ENCODE measurements at regions not wholly inside any gene's neighbourhood (a gene's known extent, or its start where the extent isn't known, plus 50 kb on each side); places are given as distances from the start of the nearest gene placed in this dataset.
"Not testable (repeated sequence)": the region's sequence is repeated elsewhere in the genome, so short reads cannot be mapped to it uniquely, and the experiment has no call there.

GRCh38 chr6:86615299-86615698 lies 322.0 kb upstream of the HTR1E start:
- Mint-ChIP-seq H3K36me3 (no peaks in the 10 kb centered on the region), H3K4me1 (no peaks in the 10 kb centered on the region), H3K9me3 (peaks cover 2% of the 10 kb centered on the region), H3K27me3 (no peaks in the 10 kb centered on the region), H3K4me3 (no peak overlapping the region), H3K27ac (no peak overlapping the region)
- CTCF ChIA-PET: no interaction called here
- no peak for DNase-seq

- no peaks in the 10 kb centered on the region for H3K27me3 Mint-ChIP-seq
- no peak overlapping the region for H3K27ac Mint-ChIP-seq
- DNase-seq: no peak
- no peaks in the 10 kb centered on the region for H3K36me3 Mint-ChIP-seq
- H3K4me1 Mint-ChIP-seq: no peaks in the 10 kb centered on the region
- no peak overlapping the region for H3K4me3 Mint-ChIP-seq
- CTCF ChIA-PET: no interaction called here
- peaks cover 2% of the 10 kb centered on the region for H3K9me3 Mint-ChIP-seq
These were observed 327.6 kb upstream of the HTR1E start for GRCh38 chr6:86609549-86610388.

GRCh38 chr6:86603364-86603763 lies 334.0 kb upstream of the HTR1E start:
- DNase-seq, CTCF ChIA-PET, H3K4me1 Mint-ChIP-seq, H3K27me3 Mint-ChIP-seq, H3K36me3 Mint-ChIP-seq, H3K27ac Mint-ChIP-seq, H3K9me3 Mint-ChIP-seq, H3K4me3 Mint-ChIP-seq: not testable (repeated sequence)

GRCh38 chr6:86602093-86602492 lies 335.2 kb upstream of the HTR1E start:
- H3K36me3 Mint-ChIP-seq, H3K27me3 Mint-ChIP-seq, CTCF ChIA-PET, H3K27ac Mint-ChIP-seq, DNase-seq, H3K4me1 Mint-ChIP-seq, H3K4me3 Mint-ChIP-seq, H3K9me3 Mint-ChIP-seq: not testable (repeated sequence)

- H3K4me1 Mint-ChIP-seq, H3K9me3 Mint-ChIP-seq, H3K27me3 Mint-ChIP-seq, H3K36me3 Mint-ChIP-seq, CTCF ChIA-PET, H3K27ac Mint-ChIP-seq, H3K4me3 Mint-ChIP-seq, DNase-seq: not testable (repeated sequence)
These were observed 338.4 kb upstream of the HTR1E start for GRCh38 chr6:86598969-86599368.

- no peak overlapping the region for H3K27ac Mint-ChIP-seq
- H3K4me3 Mint-ChIP-seq: no peak overlapping the region
- CTCF ChIA-PET: no interaction called here
- no peaks in the 10 kb centered on the region for H3K36me3 Mint-ChIP-seq
- H3K9me3 Mint-ChIP-seq: peaks cover 3% of the 10 kb centered on the region
- H3K4me1 Mint-ChIP-seq: no peaks in the 10 kb centered on the region
- no peaks in the 10 kb centered on the region for H3K27me3 Mint-ChIP-seq
- DNase-seq: no peak
These were observed 341.7 kb upstream of the HTR1E start for GRCh38 chr6:86595641-86596040.

GRCh38 chr6:86586195-86586594 lies 351.1 kb upstream of the HTR1E start:
- H3K27me3 Mint-ChIP-seq: no peaks in the 10 kb centered on the region
- no peak overlapping the region for H3K27ac Mint-ChIP-seq
- CTCF ChIA-PET: no interaction called here

GRCh38 chr6:86581833-86582232 lies 355.5 kb upstream of the HTR1E start:
- CTCF ChIA-PET: no interaction called here
- H3K4me3 Mint-ChIP-seq: no peak overlapping the region
- no peak for DNase-seq
- H3K4me1 Mint-ChIP-seq: no peaks in the 10 kb centered on the region
- no peaks in the 10 kb centered on the region for H3K27me3 Mint-ChIP-seq
- no peaks in the 10 kb centered on the region for H3K36me3 Mint-ChIP-seq
- no peak overlapping the region for H3K27ac Mint-ChIP-seq
- H3K9me3 Mint-ChIP-seq: peaks cover 37% of the 10 kb centered on the region

More at GRCh38 chr6:86586195-86586594, 351.1 kb upstream of the HTR1E start:
- no peak for DNase-seq
- no peaks in the 10 kb centered on the region for H3K36me3 Mint-ChIP-seq
- no peaks in the 10 kb centered on the region for H3K4me1 Mint-ChIP-seq
- H3K9me3 Mint-ChIP-seq: peaks cover 28% of the 10 kb centered on the region
- H3K4me3 Mint-ChIP-seq: no peak overlapping the region

- DNase-seq: no peak
- CTCF ChIA-PET: no interaction called here
These were observed 374.1 kb upstream of the HTR1E start for GRCh38 chr6:86563197-86563596.

GRCh38 chr6:86558318-86558717 lies 379.0 kb upstream of the HTR1E start:
- Mint-ChIP-seq H3K27me3 (no peaks in the 10 kb centered on the region), H3K36me3 (no peaks in the 10 kb centered on the region), H3K4me3 (no peak overlapping the region), H3K4me1 (no peaks in the 10 kb centered on the region), H3K27ac (no peak overlapping the region), H3K9me3 (peaks cover 6% of the 10 kb centered on the region)
- DNase-seq: no peak
- CTCF ChIA-PET: no interaction called here

More at GRCh38 chr6:86563197-86563596, 374.1 kb upstream of the HTR1E start:
- H3K27me3 Mint-ChIP-seq: no peaks in the 10 kb centered on the region
- peaks cover 16% of the 10 kb centered on the region for H3K9me3 Mint-ChIP-seq
- H3K4me3 Mint-ChIP-seq: no peak overlapping the region
- no peak overlapping the region for H3K27ac Mint-ChIP-seq
- H3K4me1 Mint-ChIP-seq: no peaks in the 10 kb centered on the region
- H3K36me3 Mint-ChIP-seq: no peaks in the 10 kb centered on the region

GRCh38 chr6:86537292-86537861 lies 400.0 kb upstream of the HTR1E start:
- peaks cover 4% of the 10 kb centered on the region for H3K9me3 Mint-ChIP-seq
- CTCF ChIA-PET: no interaction called here
- H3K36me3 Mint-ChIP-seq: no peaks in the 10 kb centered on the region
- H3K4me1 Mint-ChIP-seq: no peaks in the 10 kb centered on the region
- no peak overlapping the region for H3K4me3 Mint-ChIP-seq
- DNase-seq: no peak
- H3K27ac Mint-ChIP-seq: no peak overlapping the region
- no peaks in the 10 kb centered on the region for H3K27me3 Mint-ChIP-seq

- no peak for DNase-seq
- no peak overlapping the region for H3K4me3 Mint-ChIP-seq
- H3K4me1 Mint-ChIP-seq: no peaks in the 10 kb centered on the region
- CTCF ChIA-PET: no interaction called here
- no peak overlapping the region for H3K27ac Mint-ChIP-seq
- no peaks in the 10 kb centered on the region for H3K36me3 Mint-ChIP-seq
- no peaks in the 10 kb centered on the region for H3K27me3 Mint-ChIP-seq
- peaks cover 4% of the 10 kb centered on the region for H3K9me3 Mint-ChIP-seq
These were observed 401.2 kb upstream of the HTR1E start for GRCh38 chr6:86536121-86536520.

GRCh38 chr6:86535100-86535499 lies 402.2 kb upstream of the HTR1E start:
- CTCF ChIA-PET: no interaction called here
- H3K9me3 Mint-ChIP-seq: no peaks in the 10 kb centered on the region
- no peaks in the 10 kb centered on the region for H3K36me3 Mint-ChIP-seq
- H3K27ac Mint-ChIP-seq: no peak overlapping the region
- H3K4me3 Mint-ChIP-seq: no peak overlapping the region
- no peaks in the 10 kb centered on the region for H3K27me3 Mint-ChIP-seq
- DNase-seq: no peak
- no peaks in the 10 kb centered on the region for H3K4me1 Mint-ChIP-seq

- DNase-seq: no peak
- Mint-ChIP-seq H3K36me3 (no peaks in the 10 kb centered on the region), H3K27me3 (no peaks in the 10 kb centered on the region), H3K4me1 (no peaks in the 10 kb centered on the region), H3K27ac (no peak overlapping the region), H3K4me3 (no peak overlapping the region), H3K9me3 (peaks cover 8% of the 10 kb centered on the region)
- CTCF ChIA-PET: no interaction called here
These were observed 407.7 kb upstream of the HTR1E start for GRCh38 chr6:86529635-86530034.

GRCh38 chr6:86526238-86526637 lies 411.1 kb upstream of the HTR1E start:
- DNase-seq: no peak
- Mint-ChIP-seq H3K27ac (no peak overlapping the region), H3K36me3 (no peaks in the 10 kb centered on the region), H3K27me3 (no peaks in the 10 kb centered on the region), H3K4me3 (no peak overlapping the region), H3K9me3 (peaks cover 12% of the 10 kb centered on the region), H3K4me1 (no peaks in the 10 kb centered on the region)
- CTCF ChIA-PET: no interaction called here
